ENCODE measurements at regions not wholly inside any gene's neighbourhood (a gene's known extent, or its start where the extent isn't known, plus 50 kb on each side); places are given as distances from the start of the nearest gene placed in this dataset.

DNA sequence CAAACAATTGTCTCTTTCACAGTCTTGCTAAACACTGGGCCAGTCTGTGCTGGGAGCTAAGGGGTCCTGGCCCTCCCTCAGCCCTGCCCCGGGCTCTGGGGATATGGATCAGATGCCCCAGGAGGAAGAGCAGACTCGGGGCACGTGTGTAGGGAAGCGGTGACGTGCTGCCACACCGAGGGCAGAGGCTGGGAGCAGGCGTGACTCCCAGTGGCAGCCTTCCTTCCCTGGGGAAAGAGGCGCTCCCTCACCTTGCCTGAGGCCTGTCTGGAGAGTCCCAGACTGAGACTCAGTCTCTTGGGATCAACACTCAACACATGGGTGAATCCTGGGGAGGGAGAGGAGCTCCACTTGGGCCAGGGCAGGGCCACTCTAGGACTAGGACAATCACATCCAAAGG, 54.1 kb upstream of the GRIP2 start:
- TF ChIP-seq EP300 (IDR thresholded peaks at IDR 0.05) (no peak), ZSCAN20 (CRISPR knock-in tag; IDR thresholded peaks at IDR 0.05) (no peak), FOXS1 (CRISPR knock-in tag; IDR thresholded peaks at IDR 0.05) (no peak), POLR2A (IDR thresholded peaks at IDR 0.05; ENCODE audit: low read length) (no peak), KDM1A (IDR thresholded peaks at IDR 0.05; ENCODE audit: low read depth) (no peak)
- TF ChIP-seq, protein P1, sequence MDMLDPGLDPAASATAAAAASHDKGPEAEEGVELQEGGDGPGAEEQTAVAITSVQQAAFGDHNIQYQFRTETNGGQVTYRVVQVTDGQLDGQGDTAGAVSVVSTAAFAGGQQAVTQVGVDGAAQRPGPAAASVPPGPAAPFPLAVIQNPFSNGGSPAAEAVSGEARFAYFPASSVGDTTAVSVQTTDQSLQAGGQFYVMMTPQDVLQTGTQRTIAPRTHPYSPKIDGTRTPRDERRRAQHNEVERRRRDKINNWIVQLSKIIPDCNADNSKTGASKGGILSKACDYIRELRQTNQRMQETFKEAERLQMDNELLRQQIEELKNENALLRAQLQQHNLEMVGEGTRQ (IDR thresholded peaks at IDR 0.05), result no peak
- TF ChIP-seq, protein P2, sequence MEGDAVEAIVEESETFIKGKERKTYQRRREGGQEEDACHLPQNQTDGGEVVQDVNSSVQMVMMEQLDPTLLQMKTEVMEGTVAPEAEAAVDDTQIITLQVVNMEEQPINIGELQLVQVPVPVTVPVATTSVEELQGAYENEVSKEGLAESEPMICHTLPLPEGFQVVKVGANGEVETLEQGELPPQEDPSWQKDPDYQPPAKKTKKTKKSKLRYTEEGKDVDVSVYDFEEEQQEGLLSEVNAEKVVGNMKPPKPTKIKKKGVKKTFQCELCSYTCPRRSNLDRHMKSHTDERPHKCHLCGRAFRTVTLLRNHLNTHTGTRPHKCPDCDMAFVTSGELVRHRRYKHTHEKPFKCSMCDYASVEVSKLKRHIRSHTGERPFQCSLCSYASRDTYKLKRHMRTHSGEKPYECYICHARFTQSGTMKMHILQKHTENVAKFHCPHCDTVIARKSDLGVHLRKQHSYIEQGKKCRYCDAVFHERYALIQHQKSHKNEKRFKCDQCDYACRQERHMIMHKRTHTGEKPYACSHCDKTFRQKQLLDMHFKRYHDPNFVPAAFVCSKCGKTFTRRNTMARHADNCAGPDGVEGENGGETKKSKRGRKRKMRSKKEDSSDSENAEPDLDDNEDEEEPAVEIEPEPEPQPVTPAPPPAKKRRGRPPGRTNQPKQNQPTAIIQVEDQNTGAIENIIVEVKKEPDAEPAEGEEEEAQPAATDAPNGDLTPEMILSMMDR (IDR thresholded peaks at IDR 0.05), result no peak
- TF ChIP-seq, protein P3, sequence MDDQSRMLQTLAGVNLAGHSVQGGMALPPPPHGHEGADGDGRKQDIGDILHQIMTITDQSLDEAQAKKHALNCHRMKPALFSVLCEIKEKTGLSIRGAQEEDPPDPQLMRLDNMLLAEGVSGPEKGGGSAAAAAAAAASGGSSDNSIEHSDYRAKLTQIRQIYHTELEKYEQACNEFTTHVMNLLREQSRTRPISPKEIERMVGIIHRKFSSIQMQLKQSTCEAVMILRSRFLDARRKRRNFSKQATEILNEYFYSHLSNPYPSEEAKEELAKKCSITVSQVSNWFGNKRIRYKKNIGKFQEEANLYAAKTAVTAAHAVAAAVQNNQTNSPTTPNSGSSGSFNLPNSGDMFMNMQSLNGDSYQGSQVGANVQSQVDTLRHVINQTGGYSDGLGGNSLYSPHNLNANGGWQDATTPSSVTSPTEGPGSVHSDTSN (IDR thresholded peaks at IDR 0.05), result no peak
- TF ChIP-seq, protein P4, sequence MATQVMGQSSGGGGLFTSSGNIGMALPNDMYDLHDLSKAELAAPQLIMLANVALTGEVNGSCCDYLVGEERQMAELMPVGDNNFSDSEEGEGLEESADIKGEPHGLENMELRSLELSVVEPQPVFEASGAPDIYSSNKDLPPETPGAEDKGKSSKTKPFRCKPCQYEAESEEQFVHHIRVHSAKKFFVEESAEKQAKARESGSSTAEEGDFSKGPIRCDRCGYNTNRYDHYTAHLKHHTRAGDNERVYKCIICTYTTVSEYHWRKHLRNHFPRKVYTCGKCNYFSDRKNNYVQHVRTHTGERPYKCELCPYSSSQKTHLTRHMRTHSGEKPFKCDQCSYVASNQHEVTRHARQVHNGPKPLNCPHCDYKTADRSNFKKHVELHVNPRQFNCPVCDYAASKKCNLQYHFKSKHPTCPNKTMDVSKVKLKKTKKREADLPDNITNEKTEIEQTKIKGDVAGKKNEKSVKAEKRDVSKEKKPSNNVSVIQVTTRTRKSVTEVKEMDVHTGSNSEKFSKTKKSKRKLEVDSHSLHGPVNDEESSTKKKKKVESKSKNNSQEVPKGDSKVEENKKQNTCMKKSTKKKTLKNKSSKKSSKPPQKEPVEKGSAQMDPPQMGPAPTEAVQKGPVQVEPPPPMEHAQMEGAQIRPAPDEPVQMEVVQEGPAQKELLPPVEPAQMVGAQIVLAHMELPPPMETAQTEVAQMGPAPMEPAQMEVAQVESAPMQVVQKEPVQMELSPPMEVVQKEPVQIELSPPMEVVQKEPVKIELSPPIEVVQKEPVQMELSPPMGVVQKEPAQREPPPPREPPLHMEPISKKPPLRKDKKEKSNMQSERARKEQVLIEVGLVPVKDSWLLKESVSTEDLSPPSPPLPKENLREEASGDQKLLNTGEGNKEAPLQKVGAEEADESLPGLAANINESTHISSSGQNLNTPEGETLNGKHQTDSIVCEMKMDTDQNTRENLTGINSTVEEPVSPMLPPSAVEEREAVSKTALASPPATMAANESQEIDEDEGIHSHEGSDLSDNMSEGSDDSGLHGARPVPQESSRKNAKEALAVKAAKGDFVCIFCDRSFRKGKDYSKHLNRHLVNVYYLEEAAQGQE (IDR thresholded peaks at IDR 0.05), result no peak
- TF ChIP-seq, protein P5, sequence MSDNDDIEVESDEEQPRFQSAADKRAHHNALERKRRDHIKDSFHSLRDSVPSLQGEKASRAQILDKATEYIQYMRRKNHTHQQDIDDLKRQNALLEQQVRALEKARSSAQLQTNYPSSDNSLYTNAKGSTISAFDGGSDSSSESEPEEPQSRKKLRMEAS (IDR thresholded peaks at IDR 0.05), result no peak

Data from A549 (cell line).